Activated T-helper 2 cell treated with anti-CD3 and anti-CD28 coated beads, Interferon-gamma antibody, Interleukin-2, Interleukin-4, amounts not matched to agents 10 μg/mL and 5 μg/mL and 100 μg/mL, durations not matched to agents 14 hours and 24 hours and 36 hours (primary cell): ENCODE measurements at regions not wholly inside any gene's neighbourhood (a gene's known extent, or its start where the extent isn't known, plus 50 kb on each side); places are given as distances from the start of the nearest gene placed in this dataset.
"Not testable (repeated sequence)": the region's sequence is repeated elsewhere in the genome, so short reads cannot be mapped to it uniquely, and the experiment has no call there.

ENCODE experiments used
- DNase-seq: peaks from one replicate; pipeline ENCODE4 v3.0.0; 2021; ENCODE audit warnings: low spot score
- H3K27ac Mint-ChIP-seq: one replicate; pipeline ENCODE4 v1.8.0; 2021; ENCODE audit warnings: mixed read lengths
- H3K27me3 Mint-ChIP-seq: one replicate; pipeline ENCODE4 v1.8.0; 2021; ENCODE audit warnings: low read depth, mixed read lengths
- H3K36me3 Mint-ChIP-seq: one replicate; pipeline ENCODE4 v1.8.0; 2021; ENCODE audit warnings: low read depth, mixed read lengths
- H3K4me1 Mint-ChIP-seq: one replicate; pipeline ENCODE4 v1.8.0; 2021; ENCODE audit warnings: low read depth, mixed read lengths
- H3K4me3 Mint-ChIP-seq: one replicate; pipeline ENCODE4 v1.8.0; 2021; ENCODE audit warnings: low read depth, mild to moderate bottlenecking, moderate library complexity, mixed read lengths
- H3K9me3 Mint-ChIP-seq: one replicate; pipeline ENCODE4 v1.8.0; 2021; ENCODE audit warnings: mixed read lengths
- intact Hi-C: fragments of 100-400 bp; cut with micrococcal nuclease; formaldehyde crosslinking; loops from one replicate; pipeline ENCODE4 v1.15.1; 2023

DNA sequence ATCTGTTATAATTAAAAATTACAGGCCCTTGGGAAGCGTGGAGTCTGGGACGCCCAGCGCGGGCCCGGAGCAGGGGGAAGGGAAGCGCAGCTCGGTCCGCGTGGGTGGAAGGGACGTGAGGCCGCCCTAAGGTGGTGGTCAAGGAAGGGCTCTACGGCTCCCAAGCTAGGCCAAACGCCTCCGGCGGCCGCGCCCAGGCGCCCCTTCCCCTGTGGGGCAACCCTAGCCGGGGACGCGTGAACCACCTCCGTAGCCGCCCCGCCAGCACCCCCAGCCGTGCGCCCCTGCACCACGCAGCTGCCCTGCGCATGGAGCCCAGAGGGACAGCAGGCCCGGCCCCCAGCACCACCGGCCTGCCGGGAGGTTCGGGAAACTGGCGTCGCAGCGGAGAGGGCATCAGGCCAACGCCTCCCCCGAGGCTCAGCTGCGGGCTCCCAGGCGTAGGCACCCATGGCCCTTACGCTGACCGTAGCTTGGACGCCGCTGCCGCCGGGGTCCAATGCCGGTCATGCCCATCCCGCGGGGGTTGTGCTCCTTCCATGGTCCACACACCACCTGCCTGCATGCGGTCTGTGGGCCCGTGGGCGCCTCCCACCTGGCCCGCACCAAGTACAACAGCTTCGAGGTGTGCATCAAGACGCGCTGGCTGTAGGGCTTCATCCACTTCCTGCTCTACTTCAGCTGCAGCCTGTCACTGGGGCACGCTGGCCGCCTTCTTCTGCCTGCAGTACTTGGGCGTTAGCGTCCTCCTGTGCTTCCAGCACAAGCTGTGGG is 166.7 kb downstream of the SEPTIN7 start:
- Mint-ChIP-seq H3K4me3 (no peak overlapping the region), H3K27me3 (peaks cover 28% of the 10 kb centered on the region), H3K27ac (no peak overlapping the region), H3K36me3 (no peaks in the 10 kb centered on the region), H3K4me1 (peaks cover 3% of the 10 kb centered on the region), H3K9me3 (no peaks in the 10 kb centered on the region)
- no peak for DNase-seq
- intact Hi-C loops, result no loop called here

DNA sequence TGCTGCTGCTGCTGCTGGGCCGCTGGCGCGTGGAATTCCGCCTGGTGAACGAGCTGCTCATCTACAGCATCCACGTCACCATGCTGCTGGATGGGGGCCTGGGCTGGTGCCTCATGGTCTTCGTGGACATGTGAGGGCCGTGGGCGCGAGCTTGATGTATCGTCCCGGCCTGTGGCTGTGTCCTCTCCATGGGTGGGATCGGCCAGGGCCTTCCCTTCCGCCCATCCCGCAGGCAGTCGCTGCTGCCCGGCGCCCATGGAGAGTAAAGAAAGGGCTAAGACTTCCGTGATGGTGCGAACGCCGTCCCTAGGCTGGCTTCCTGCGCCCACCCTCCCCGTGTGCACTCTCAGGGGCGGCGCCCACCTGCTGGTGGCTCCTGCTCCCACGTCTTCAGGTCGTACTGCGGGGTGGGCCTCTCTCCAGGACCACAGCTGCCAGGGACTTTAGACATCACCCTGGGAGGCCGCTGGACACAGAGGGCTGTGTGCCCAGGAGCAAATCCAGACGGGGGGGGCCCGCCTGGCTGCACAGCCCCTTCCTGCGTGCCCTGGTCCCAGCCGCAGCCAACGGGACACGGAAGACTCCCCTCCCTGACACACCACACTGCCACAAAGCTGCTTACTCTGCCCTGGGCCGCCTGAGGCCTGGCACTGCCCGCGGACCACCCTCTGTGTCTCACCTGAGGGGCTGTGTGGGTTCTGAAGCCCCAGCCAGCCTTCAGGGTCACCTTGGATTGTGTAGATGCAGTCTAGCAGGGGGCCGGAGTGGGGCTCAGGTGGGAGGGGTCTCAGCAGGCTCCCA is 167.5 kb downstream of the SEPTIN7 start:
- no peak for DNase-seq
- intact Hi-C loops, result no loop called here
- Mint-ChIP-seq H3K36me3 (no peaks in the 10 kb centered on the region), H3K4me3 (no peak overlapping the region), H3K27me3 (peaks cover 35% of the 10 kb centered on the region), H3K27ac (no peak overlapping the region), H3K9me3 (no peaks in the 10 kb centered on the region), H3K4me1 (peaks cover 3% of the 10 kb centered on the region)

DNA sequence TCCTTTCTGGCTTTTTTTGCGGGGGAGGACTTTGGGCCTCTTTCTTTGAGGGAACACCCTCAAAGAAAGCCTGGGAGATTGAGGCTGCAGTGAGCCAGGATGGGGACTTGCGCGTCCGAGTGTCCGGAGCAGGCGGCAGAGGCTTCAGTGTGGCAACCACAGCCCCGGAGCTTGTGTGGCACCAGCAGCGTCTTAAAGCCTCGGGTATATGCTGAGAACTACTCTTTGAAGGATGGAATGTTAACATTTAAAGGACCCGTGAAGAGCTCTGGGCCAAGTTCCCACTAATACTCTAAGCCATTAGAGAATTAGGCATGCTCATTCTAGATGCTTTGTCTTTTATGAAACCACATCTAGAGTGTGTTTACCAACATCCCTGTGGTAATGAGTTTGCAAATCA is 168.2 kb downstream of the SEPTIN7 start:
- intact Hi-C loops, result no loop called here
- H3K36me3 Mint-ChIP-seq, result no peaks in the 10 kb centered on the region
- H3K27ac Mint-ChIP-seq, result no peak overlapping the region
- H3K9me3 Mint-ChIP-seq, result no peaks in the 10 kb centered on the region
- DNase-seq, result no peak
- no peak overlapping the region for H3K4me3 Mint-ChIP-seq
- peaks cover 39% of the 10 kb centered on the region for H3K27me3 Mint-ChIP-seq
- peaks cover 3% of the 10 kb centered on the region for H3K4me1 Mint-ChIP-seq

DNA sequence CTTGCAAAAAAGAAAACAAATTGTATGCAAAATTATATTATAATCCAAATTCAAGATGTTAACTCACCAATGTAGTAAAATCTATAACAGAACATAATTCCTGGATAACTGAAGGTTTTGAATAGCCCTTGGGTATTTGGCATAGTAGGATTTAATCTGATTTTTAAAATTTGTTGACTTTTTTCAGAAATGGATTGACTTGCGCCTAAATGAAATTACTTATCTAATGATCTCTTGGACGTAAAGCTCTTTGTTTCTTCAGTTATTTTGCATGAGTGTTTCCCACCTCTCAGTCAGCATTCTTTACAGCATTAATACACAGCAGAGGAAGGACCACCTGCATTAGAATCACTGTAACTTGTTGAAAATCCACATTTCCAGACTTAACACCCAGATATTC is 169.6 kb downstream of the SEPTIN7 start:
- Mint-ChIP-seq H3K27me3 (peaks cover 42% of the 10 kb centered on the region), H3K4me1 (peaks cover 3% of the 10 kb centered on the region), H3K27ac (no peak overlapping the region), H3K36me3 (no peaks in the 10 kb centered on the region), H3K9me3 (no peaks in the 10 kb centered on the region), H3K4me3 (no peak overlapping the region)
- no peak for DNase-seq
- intact Hi-C loops, result no loop called here

DNA sequence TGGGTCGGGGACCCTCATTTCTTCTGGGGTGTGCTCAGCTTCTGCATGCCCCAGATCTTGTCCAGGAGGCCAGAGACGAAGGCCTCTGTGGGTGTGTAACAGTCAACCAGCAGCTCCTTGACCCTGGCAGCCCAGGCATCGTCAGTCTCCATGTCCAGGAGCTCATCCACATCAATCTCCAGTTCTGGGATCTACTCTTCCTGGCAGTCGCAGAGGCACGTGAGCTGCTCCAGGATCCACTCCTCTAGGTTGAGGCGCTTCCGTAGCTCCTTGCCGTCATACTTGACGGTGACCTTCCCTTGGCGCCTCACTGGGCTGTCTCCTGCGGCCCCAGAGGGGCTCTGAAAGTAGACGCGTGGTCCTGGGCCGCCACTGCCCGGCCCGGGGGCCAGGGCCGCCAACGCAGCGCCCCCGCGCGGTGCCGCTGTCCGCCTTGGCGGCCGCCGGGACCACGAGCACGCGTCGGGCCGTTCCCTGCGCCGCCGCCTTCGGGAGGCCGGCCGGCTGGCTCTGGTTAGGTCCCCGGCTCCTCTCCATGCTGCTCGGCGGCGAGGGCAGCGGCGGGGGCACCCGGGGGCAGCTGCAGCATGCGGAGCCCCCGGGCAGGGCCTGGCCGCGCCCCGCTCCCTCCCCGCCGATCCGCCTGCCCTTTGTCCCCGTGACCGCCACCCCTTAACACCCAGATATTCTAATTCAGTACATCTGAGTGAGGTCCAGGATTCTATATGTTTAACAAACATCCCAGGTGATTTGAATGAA is 170.5 kb downstream of the SEPTIN7 start:
- Mint-ChIP-seq H3K36me3 (no peaks in the 10 kb centered on the region), H3K27me3 (peaks cover 46% of the 10 kb centered on the region), H3K27ac (no peak overlapping the region), H3K4me1 (peaks cover 3% of the 10 kb centered on the region), H3K4me3 (no peak overlapping the region), H3K9me3 (no peaks in the 10 kb centered on the region)
- intact Hi-C loops, result no loop called here
- no peak for DNase-seq

DNA sequence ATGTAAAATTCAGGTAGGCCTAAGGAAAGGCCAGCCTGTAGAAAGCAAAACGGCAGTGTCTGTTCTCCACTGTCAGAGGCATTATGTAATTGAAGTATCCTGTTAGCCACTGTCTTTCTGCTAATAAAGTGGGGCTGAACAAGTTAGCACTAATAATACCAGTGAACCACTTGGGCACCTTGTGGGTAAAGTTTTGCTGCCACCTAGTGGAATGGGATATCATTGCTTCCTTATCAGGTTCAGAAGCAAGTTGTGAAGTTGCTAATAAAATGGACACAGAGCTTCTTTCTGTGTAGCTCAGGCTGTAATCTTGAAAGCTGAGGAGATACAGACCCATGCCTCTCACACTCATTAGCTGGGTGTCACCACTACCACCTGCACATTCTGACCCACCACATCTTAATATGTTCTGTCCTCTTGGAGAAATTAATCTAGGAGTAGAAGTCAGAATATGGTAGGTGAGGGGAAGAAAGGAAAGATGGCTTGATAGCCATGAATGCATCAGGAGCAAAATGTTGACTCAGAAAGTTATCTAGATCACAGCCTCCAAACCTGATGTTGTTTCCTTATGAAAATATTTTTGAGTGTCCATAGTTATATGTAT is 175.1 kb downstream of the SEPTIN7 start:
- H3K27me3 Mint-ChIP-seq, result peaks cover 44% of the 10 kb centered on the region
- H3K36me3 Mint-ChIP-seq, result no peaks in the 10 kb centered on the region
- H3K4me3 Mint-ChIP-seq, result no peak overlapping the region
- peak; percentile 26 for DNase-seq
- H3K4me1 Mint-ChIP-seq, result peaks cover 3% of the 10 kb centered on the region
- H3K27ac Mint-ChIP-seq, result no peak overlapping the region
- intact Hi-C loops, result loop anchor here (1.0 kb wide), 1 partner anchor 59 kb away; no protein-coding TSS in a partner anchor
- no peaks in the 10 kb centered on the region for H3K9me3 Mint-ChIP-seq

DNA sequence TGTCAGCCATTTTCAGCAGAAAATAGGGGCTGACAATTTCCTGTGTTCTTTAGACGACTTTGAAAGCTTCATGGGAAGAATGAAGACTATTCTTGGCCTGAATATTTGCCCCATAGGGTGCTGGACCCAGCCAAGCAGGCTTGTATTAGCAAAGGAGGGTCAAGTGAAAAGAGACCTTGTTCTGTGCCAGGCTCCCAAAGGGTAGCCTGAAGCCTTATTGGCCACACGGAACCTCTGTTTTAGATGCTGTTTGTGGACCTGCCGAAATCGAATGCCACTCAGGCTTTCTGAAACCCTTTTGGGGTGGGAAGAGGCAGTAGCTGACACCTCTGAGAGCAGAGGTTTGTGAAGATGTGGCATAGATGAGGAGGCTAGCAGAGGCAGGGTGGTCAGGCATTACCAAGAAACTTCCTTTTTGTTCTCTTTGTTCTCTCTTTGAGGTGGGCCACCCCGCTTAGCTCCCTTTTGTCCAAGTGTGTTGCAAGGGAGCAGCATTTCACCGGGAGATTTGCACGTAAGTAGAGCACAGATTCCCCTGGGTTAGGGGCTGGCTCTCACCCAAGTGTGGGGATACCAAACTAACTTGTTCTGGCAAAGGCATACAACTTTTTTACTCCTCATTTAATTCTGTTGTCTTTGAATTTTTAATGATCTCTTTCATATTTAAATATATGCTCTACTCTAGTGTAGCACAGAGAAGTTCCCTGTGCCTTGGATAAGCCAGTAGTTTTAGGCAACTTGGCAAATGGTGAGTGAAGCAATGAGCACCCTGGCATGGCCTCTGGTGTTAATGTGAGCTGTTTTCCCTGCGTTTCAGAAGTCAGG is 174.0 kb upstream of the EEPD1 start:
- H3K9me3 Mint-ChIP-seq, result not testable (repeated sequence)

DNA sequence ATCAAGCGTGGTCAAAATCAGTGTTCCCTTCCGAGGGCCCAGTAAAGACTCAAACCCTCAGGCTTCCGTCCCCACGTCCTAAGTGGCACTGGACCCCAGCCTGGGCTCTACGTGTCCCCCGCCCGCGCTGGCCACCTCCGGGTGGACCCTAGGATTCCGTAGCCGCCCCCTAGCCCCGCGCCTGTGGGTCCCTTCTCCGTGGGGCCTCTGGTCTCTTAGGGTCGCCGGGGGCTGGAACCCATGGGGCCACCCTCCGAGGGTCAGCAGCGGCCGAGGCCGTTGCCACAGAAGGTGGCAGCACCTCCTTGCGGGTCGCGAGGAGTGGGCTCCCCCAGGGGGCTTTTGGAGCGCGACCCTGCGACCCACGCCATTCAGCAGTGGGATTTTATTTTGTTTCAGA is 170.5 kb upstream of the EEPD1 start:
- Mint-ChIP-seq H3K27ac (no peak overlapping the region), H3K27me3 (peaks cover 13% of the 10 kb centered on the region), H3K9me3 (no peaks in the 10 kb centered on the region), H3K4me3 (no peak overlapping the region), H3K4me1 (no peaks in the 10 kb centered on the region), H3K36me3 (no peaks in the 10 kb centered on the region)
- no peak for DNase-seq
- intact Hi-C loops, result no loop called here

More for the DNA sequence above, 174.0 kb upstream of the EEPD1 start:
- H3K4me3 Mint-ChIP-seq, H3K4me1 Mint-ChIP-seq, intact Hi-C loops, H3K27ac Mint-ChIP-seq, H3K36me3 Mint-ChIP-seq, DNase-seq: not testable (repeated sequence)
- peaks cover 23% of the 10 kb centered on the region for H3K27me3 Mint-ChIP-seq

DNA sequence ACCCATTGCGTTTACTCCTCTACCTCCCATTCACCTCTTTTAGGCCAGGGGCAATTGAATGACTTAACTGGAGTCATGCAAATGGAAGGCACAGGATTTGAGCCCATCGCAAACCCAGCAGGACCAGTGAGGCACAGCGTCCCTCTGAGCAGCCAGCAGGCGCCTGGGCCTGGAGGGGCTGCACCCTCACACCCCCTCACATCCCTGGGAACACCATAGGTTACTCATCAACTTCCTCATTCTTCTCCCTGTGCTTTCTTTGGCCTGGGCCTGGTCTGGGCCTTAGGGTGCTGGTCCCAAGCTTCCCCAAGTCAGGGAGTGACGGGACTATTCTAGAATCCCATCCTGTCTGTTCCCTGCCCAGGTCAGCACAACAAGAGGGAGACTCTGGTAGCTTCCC is 169.4 kb upstream of the EEPD1 start:
- Mint-ChIP-seq H3K4me1 (no peaks in the 10 kb centered on the region), H3K27me3 (peaks cover 10% of the 10 kb centered on the region), H3K9me3 (no peaks in the 10 kb centered on the region), H3K4me3 (no peak overlapping the region), H3K27ac (no peak overlapping the region), H3K36me3 (no peaks in the 10 kb centered on the region)
- no peak for DNase-seq
- intact Hi-C loops, result no loop called here

DNA sequence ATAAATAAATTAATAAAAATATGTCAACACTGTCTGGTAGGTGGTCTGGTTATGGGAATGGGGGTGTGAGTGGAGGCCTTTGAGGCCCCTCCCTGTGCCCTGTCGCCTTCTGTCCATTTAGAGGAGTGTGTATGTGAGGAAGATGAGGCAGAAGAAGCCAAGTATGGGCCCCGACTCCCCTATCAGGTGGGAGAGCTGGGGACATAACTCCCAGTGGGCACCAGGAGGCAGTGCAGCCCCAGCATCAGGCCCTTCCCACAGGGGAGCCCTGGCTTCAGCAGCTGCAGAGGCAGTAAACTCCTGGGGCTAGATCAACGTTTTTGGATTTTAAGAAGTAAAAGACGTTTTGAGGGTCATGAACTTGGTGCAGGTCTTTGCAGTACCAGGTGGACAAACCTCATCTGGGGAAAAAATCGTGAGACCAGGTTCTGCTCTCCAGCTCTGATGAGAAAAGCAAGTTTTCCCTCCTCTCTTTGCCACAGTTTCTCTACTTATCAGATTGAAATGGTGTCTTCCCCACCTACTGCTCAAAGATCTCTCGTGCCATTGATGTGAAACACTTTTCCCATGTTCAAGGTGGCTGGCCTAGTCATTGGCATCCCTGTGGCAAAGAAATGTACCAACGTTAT is 167.8 kb upstream of the EEPD1 start:
- DNase-seq, result peak; percentile 49
- Mint-ChIP-seq H3K27me3 (peaks cover 1% of the 10 kb centered on the region), H3K4me1 (no peaks in the 10 kb centered on the region), H3K9me3 (no peaks in the 10 kb centered on the region), H3K36me3 (no peaks in the 10 kb centered on the region), H3K4me3 (no peak overlapping the region), H3K27ac (no peak overlapping the region)
- intact Hi-C loops, result loop anchor here (1.0 kb wide), 1 partner anchor 306 kb away; no protein-coding TSS in a partner anchor

DNA sequence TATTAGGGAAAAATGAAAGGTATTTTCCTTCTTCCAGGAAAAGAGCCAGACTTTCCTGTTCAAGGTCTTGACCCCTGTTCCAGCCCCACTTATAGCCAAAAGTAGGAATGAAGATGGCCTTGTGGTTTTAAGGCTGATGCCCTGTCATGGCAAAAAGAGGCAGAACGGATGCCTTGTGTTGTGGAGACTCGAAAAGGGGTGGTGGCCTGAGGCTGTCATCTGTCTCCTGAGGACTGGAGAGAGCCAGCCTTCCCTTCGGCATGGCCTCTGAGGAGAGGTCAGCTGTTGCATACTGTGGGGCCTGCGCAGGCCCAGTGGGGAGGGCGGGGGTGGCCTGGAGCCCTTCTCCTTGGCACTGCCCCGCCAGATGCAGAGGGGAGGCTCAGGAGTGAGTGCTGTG is 166.0 kb upstream of the EEPD1 start:
- no peaks in the 10 kb centered on the region for H3K36me3 Mint-ChIP-seq

More for the DNA sequence above, 166.0 kb upstream of the EEPD1 start:
- intact Hi-C loops, result no loop called here
- Mint-ChIP-seq H3K9me3 (no peaks in the 10 kb centered on the region), H3K4me3 (no peak overlapping the region), H3K27me3 (no peaks in the 10 kb centered on the region), H3K4me1 (peaks cover 12% of the 10 kb centered on the region), H3K27ac (no peak overlapping the region)
- DNase-seq, result no peak
